ENCODE measurements at regions not wholly inside any gene's neighbourhood (a gene's known extent, or its start where the extent isn't known, plus 50 kb on each side); places are given as distances from the start of the nearest gene placed in this dataset.

GRCh38 chr1:24984800-24985522 lies 54.9 kb upstream of the RUNX3 start:
- Histone ChIP-seq H3K9me3 (ENCODE audit: control insufficient read depth, insufficient read depth, low read depth, low read length) (no peaks in the 10 kb centered on the region), H3K27ac (ENCODE audit: low read length) (no peak overlapping the region), H3K36me3 (ENCODE audit: control insufficient read depth, insufficient read depth, low read length) (no peaks in the 10 kb centered on the region), H3K4me3 (ENCODE audit: low read depth in 2 of 2, low read length in 2 of 2) (no peak overlapping the region), H3K4me1 (ENCODE audit: control insufficient read depth, insufficient read depth, low read length) (no peaks in the 10 kb centered on the region), H3K27me3 (ENCODE audit: control insufficient read depth, insufficient read depth, low read length) (no peaks in the 10 kb centered on the region)
- BruUV-seq (replicated peaks) = no TSS peak
- intact Hi-C loops (cut with micrococcal nuclease; ENCODE audit: unreplicated experiment) (no loop called here), in situ Hi-C loops (cut with HindIII; ENCODE audit: low pct_unique_long_range_greater_than_20kb, low sequenced_read_pairs) (no loop called here)
- CTCF ChIA-PET = no interaction called here
- POLR2A ChIA-PET = no interaction called here
- DNase-seq (ENCODE audit: low read depth, low spot score) (no peak), ATAC-seq (no peak)
- no peak for TF ChIP-seq POLR2AphosphoS5 (IDR thresholded peaks at IDR 0.05; ENCODE audit: low read depth, low read length)

DNA sequence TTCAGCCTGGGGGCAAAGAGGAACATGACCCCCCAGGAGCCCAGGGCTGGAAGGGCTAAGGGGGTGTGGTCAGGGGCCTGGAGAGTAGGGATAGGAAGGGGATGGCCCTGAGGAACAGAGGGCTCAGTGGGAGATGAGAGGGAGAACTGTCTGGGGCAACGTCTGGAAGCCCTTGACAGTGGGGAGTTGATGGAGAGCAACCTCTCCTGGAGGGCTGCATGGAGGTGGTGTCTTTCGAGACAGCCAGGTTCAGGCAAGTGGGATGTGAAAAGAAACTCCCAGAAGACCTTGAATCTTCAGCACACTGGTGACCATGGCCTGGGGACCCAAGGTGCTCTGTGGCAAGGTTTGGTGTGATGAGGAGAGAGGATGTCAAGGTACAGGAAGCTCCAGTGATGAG lies 54.2 kb upstream of the RUNX3 start:
- CTCF ChIA-PET = no interaction called here
- BruUV-seq (replicated peaks) = no TSS peak

More for the DNA sequence above, 54.2 kb upstream of the RUNX3 start:
- Histone ChIP-seq H3K27ac (ENCODE audit: low read length) (no peak overlapping the region), H3K36me3 (ENCODE audit: control insufficient read depth, insufficient read depth, low read length) (no peaks in the 10 kb centered on the region), H3K4me3 (ENCODE audit: low read depth in 2 of 2, low read length in 2 of 2) (no peak overlapping the region), H3K4me1 (ENCODE audit: control insufficient read depth, insufficient read depth, low read length) (no peaks in the 10 kb centered on the region), H3K9me3 (ENCODE audit: control insufficient read depth, insufficient read depth, low read depth, low read length) (no peaks in the 10 kb centered on the region), H3K27me3 (ENCODE audit: control insufficient read depth, insufficient read depth, low read length) (no peaks in the 10 kb centered on the region)
- no peak for TF ChIP-seq CTCF (IDR thresholded peaks at IDR 0.05)
- no peak for TF ChIP-seq TCF7L2 (IDR thresholded peaks at IDR 0.05; ENCODE audit: low read depth, low read length)
- no peak for TF ChIP-seq REST (IDR thresholded peaks at IDR 0.05; ENCODE audit: insufficient read depth in 1 of 2, low read depth in 2 of 2, low read length in 1 of 2)
- no peak for TF ChIP-seq POLR2AphosphoS5 (IDR thresholded peaks at IDR 0.05; ENCODE audit: low read depth, low read length)
- no peak for TF ChIP-seq SIN3A (IDR thresholded peaks at IDR 0.05; ENCODE audit: borderline replicate concordance, insufficient read depth, low read depth, low read length)
- ATAC-seq (no peak), DNase-seq (ENCODE audit: low read depth, low spot score) (no peak)
- POLR2A ChIA-PET = interaction anchor here (0.6 kb wide), 1 partner anchor 1913 kb away, joined by 4 read pairs; no protein-coding TSS in a partner anchor
- in situ Hi-C loops (cut with HindIII; ENCODE audit: low pct_unique_long_range_greater_than_20kb, low sequenced_read_pairs) = no loop called here
- intact Hi-C loops (cut with micrococcal nuclease; ENCODE audit: unreplicated experiment) = no loop called here
